BE2C (cell line): ENCODE measurements at regions not wholly inside any gene's neighbourhood (a gene's known extent, or its start where the extent isn't known, plus 50 kb on each side); places are given as distances from the start of the nearest gene placed in this dataset.

Source experiments
- DNase-seq: peaks from one replicate; pipeline ENCODE4 v3.0.0-alpha.2; 2020
- H3K27me3 ChIP-seq: fragments of 250-450 bp; sonication (Bioruptor Pico); 2 replicates; pipeline ENCODE4 v1.5.1; 2020; ENCODE audit warnings: mild to moderate bottlenecking
- H3K36me3 ChIP-seq: fragments of 250-450 bp; sonication (Bioruptor Pico); 2 replicates; pipeline ENCODE4 v1.5.1; 2020; ENCODE audit warnings: mild to moderate bottlenecking
- H3K4me1 ChIP-seq: fragments of 250-450 bp; sonication (Bioruptor Pico); 2 replicates; pipeline ENCODE4 v1.5.1; 2020
- H3K4me3 ChIP-seq: 2 replicates; pipeline ENCODE4 v1.5.1; 2011; ENCODE audit warnings: low read depth, low read length
- H3K9me3 ChIP-seq: fragments of 250-450 bp; sonication (Bioruptor Pico); 2 replicates; pipeline ENCODE4 v1.5.1; 2020
- TF ChIP-seq, protein P1 (sequence below): IDR thresholded peaks from 2 replicates; pipeline ENCODE4 v1.5.1; 2012; ENCODE audit warnings: mild to moderate bottlenecking, low read depth, low read length

DNA sequence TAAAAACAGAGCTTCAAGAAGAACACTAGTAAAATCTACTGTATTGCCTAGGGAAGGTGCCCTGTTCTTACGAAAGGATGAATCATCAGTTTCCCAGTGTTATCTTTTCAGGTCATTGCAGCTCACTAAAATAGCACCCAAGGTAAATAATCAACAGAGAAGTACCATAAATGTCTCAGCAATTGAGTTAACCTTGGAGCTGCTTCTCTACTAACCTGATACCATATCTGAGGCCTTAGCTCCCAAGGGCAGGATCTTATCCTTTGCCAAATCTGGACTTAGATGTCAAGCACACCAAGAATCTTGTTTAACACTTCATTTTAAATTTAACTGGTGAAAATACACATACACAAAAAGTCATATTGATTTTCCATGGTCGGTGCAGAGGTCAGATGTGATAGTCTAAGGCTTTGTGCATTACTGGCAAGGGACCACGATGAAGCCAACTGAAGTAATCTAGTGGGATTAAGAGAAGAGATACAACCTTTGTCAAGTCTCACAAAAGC, 81.5 kb downstream of the EDN1 start:
- no peak for DNase-seq
- no peaks in the 10 kb centered on the region for H3K36me3 ChIP-seq
- TF ChIP-seq, protein P1, sequence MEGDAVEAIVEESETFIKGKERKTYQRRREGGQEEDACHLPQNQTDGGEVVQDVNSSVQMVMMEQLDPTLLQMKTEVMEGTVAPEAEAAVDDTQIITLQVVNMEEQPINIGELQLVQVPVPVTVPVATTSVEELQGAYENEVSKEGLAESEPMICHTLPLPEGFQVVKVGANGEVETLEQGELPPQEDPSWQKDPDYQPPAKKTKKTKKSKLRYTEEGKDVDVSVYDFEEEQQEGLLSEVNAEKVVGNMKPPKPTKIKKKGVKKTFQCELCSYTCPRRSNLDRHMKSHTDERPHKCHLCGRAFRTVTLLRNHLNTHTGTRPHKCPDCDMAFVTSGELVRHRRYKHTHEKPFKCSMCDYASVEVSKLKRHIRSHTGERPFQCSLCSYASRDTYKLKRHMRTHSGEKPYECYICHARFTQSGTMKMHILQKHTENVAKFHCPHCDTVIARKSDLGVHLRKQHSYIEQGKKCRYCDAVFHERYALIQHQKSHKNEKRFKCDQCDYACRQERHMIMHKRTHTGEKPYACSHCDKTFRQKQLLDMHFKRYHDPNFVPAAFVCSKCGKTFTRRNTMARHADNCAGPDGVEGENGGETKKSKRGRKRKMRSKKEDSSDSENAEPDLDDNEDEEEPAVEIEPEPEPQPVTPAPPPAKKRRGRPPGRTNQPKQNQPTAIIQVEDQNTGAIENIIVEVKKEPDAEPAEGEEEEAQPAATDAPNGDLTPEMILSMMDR = no peak
- H3K4me3 ChIP-seq = no peak overlapping the region
- no peaks in the 10 kb centered on the region for H3K9me3 ChIP-seq
- no peaks in the 10 kb centered on the region; the same call in 1 of the 2 replicates for H3K27me3 ChIP-seq
- no peaks in the 10 kb centered on the region for H3K4me1 ChIP-seq

DNA sequence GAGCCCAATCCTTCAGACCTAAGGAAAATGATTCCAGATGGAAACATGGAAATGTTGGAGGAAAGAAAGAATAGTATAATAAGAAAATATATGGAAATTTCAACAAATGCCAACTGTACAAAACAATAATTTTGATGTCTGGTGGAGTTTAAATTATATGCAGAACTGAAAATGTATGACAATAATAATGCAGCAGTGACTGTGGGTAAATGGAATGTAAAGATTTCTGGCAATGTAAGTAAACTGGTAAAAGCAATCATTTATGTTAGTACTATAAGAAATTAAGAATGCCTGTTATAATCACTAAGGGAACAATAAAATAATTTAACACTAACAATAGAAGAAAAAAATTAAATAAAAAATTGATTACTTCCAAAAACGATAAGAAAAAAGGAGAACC, 89.0 kb downstream of the EDN1 start:
- Histone ChIP-seq H3K4me3 (no peak overlapping the region), H3K9me3 (no peaks in the 10 kb centered on the region), H3K4me1 (no peaks in the 10 kb centered on the region), H3K27me3 (no peaks in the 10 kb centered on the region), H3K36me3 (no peaks in the 10 kb centered on the region)
- TF ChIP-seq, protein P1 = no peak
- no peak for DNase-seq

DNA sequence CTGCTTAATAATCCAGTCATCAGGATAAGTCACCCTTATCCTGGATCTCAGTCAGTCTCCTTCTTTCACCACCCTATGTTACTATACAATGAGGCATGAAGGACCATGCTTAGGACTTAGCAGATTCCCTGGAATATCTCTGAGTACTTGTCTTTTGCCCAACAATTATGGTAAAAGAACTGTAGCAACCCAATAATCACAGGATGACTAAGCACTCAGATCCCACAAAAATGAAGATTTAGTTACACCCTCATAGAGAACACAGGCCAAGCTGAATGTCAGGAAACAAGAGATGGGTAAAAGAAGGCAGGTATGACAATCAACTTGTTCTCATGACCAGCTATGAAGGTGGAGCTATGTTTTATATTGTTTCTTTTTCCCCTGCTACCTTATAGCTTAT, 91.4 kb downstream of the EDN1 start:
- TF ChIP-seq, protein P1 = no peak
- no peaks in the 10 kb centered on the region for H3K4me1 ChIP-seq
- no peak for DNase-seq

DNA sequence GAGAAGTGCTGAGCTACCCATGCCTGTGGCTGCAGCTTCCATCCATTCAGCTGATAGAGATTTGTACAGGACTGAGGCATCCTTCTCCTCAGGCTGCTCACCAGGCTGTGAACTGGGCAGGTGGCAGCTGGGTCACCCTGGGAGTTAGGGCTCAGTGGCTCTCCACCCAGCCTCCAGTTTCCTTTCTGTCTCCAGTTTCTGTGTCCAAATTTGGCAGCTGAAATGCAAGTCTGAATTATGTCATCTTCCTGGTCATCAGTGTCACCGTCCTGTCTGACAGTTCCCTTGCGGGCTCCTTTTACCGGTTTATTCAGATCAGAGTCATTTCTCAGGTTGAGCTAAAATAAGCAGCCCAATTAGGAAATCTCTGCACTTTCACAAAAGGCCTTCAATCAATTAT, 93.3 kb downstream of the EDN1 start:
- H3K4me3 ChIP-seq = no peak overlapping the region
- DNase-seq = no peak

More for the DNA sequence above, 91.4 kb downstream of the EDN1 start:
- Histone ChIP-seq H3K36me3 (no peaks in the 10 kb centered on the region), H3K27me3 (no peaks in the 10 kb centered on the region), H3K4me3 (no peak overlapping the region), H3K9me3 (no peaks in the 10 kb centered on the region)

DNA sequence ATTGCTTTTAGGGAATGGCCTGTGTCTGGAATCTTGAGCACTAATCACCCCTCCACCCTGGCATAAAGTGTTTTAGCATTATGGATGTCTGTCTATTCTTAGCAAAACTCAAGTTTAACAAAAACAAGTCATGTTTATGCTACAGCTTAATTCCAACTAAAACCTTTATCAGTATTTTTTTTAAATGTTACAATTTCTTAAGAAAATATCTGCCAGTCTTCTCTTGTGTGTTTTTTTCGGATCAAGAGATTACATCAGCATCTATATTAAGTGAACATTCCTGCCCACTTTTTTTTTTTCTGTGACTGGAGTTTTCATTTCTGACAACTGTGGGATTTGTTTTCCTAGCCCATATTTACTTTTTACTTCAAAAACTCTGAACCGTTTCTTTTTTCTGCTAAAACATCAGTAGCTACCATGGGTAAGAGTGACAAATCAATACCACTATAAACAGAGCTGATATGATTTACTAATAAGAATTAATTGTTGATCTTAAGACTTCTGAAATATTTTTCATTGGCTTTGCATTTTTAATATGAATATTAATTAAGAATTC, 94.3 kb downstream of the EDN1 start:
- Histone ChIP-seq H3K9me3 (no peaks in the 10 kb centered on the region), H3K4me3 (no peak overlapping the region), H3K36me3 (no peaks in the 10 kb centered on the region), H3K27me3 (no peaks in the 10 kb centered on the region), H3K4me1 (no peaks in the 10 kb centered on the region)
- TF ChIP-seq, protein P1 = no peak
- DNase-seq = no peak

More for the DNA sequence above, 93.3 kb downstream of the EDN1 start:
- no peaks in the 10 kb centered on the region for H3K4me1 ChIP-seq
- no peaks in the 10 kb centered on the region for H3K36me3 ChIP-seq
- H3K27me3 ChIP-seq = no peaks in the 10 kb centered on the region
- no peaks in the 10 kb centered on the region for H3K9me3 ChIP-seq
- TF ChIP-seq, protein P1 = no peak

DNA sequence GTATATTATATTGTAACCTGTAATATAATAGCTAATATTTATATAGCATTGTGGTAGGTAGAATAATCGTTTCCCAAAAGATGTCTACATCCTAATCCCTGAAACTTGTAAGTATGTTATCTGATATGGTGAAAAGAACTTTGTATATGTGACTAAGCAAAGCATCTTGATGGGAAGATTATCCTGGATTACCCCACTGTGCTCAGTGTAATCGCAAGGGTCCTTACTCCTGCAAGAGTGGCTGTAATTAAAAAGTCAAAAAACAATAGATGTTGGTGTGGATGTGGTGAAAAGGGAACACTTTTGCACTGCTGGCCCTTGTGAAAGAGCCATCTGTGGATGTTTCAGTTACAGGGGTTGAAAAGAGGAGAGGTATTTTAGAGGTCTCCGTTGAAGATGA, 95.2 kb downstream of the EDN1 start:
- Histone ChIP-seq H3K4me1 (no peaks in the 10 kb centered on the region), H3K9me3 (no peaks in the 10 kb centered on the region), H3K4me3 (no peak overlapping the region), H3K36me3 (no peaks in the 10 kb centered on the region), H3K27me3 (no peaks in the 10 kb centered on the region)
- TF ChIP-seq, protein P1 = no peak
- no peak for DNase-seq
